ENCODE measurements at regions not wholly inside any gene's neighbourhood (a gene's known extent, or its start where the extent isn't known, plus 50 kb on each side); places are given as distances from the start of the nearest gene placed in this dataset.

DNA sequence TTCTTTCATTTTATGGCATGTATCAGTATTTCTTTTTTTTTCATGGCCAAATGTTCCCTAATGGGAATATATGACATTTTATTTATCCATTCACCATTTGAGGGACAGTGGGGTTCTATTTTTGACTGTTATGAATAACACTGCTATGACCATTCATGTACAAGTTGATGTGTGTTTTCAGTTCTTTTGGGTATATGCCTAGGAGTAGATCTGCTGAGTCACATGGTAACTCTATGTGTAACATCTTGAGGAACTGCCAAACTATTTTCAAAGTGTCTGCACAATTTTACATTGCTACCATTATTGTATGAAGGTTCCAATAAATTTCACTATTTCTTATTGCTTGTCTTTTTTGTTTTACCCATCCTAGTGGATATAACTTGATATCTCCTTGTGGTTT, 223.0 kb downstream of the TANC2 start:
- TF ChIP-seq, protein P1, sequence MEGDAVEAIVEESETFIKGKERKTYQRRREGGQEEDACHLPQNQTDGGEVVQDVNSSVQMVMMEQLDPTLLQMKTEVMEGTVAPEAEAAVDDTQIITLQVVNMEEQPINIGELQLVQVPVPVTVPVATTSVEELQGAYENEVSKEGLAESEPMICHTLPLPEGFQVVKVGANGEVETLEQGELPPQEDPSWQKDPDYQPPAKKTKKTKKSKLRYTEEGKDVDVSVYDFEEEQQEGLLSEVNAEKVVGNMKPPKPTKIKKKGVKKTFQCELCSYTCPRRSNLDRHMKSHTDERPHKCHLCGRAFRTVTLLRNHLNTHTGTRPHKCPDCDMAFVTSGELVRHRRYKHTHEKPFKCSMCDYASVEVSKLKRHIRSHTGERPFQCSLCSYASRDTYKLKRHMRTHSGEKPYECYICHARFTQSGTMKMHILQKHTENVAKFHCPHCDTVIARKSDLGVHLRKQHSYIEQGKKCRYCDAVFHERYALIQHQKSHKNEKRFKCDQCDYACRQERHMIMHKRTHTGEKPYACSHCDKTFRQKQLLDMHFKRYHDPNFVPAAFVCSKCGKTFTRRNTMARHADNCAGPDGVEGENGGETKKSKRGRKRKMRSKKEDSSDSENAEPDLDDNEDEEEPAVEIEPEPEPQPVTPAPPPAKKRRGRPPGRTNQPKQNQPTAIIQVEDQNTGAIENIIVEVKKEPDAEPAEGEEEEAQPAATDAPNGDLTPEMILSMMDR (conservative IDR thresholded peaks at IDR 0.05; ENCODE audit: low read depth, low read length) = no peak
- TF ChIP-seq EZH2 (IDR thresholded peaks at IDR 0.05; ENCODE audit: low read length, unreplicated experiment) = no peak
- TF ChIP-seq EZH2phosphoT487 (IDR thresholded peaks at IDR 0.05; ENCODE audit: borderline replicate concordance, low read length) = no peak

Measured in PC-3 (cell line).